ENCODE measurements at regions not wholly inside any gene's neighbourhood (a gene's known extent, or its start where the extent isn't known, plus 50 kb on each side); places are given as distances from the start of the nearest gene placed in this dataset.

GRCh38 chrX:112254896-112255295 lies 172.3 kb upstream of the TRPC5 start:
- Histone ChIP-seq H3K9me1 (ENCODE audit: insufficient read depth, low read length) (no peaks in the 10 kb centered on the region), H2AK5ac (ENCODE audit: low read depth, low read length) (no peak overlapping the region), H3K4me2 (ENCODE audit: low read depth, low read length) (no peak overlapping the region), H3K14ac (replicated peaks; ENCODE audit: low read depth, low read length) (no peak overlapping the region), H3K56ac (ENCODE audit: extremely low read depth, insufficient read depth, low read length) (no peak overlapping the region), H3K9me3 (ENCODE audit: control insufficient read depth, insufficient read depth, low read length) (no peaks in the 10 kb centered on the region), H3K18ac (ENCODE audit: low read depth, low read length) (no peak overlapping the region), H2BK5ac (ENCODE audit: low read depth, low read length, poor library complexity, severe bottlenecking) (no peak overlapping the region), H3K23ac (ENCODE audit: low read depth, low read length) (no peak overlapping the region), H3K4me3 (ENCODE audit: insufficient read depth, low read depth, low read length) (no peak overlapping the region), H4K91ac (ENCODE audit: insufficient read depth, low read depth, low read length) (no peak overlapping the region), H3K36me3 (ENCODE audit: control insufficient read depth, insufficient read depth, low read length) (no peaks in the 10 kb centered on the region), H2AK9ac (replicated peaks; ENCODE audit: low read depth, low read length, poor library complexity) (no peak overlapping the region), H2BK15ac (ENCODE audit: low read depth, low read length) (no peak overlapping the region), H2BK120ac (ENCODE audit: low read depth, low read length) (no peak overlapping the region), H4K8ac (ENCODE audit: low read depth in 2 of 2, low read length in 2 of 2) (no peak overlapping the region), H3K4me1 (ENCODE audit: control insufficient read depth, insufficient read depth, low read length) (no peaks in the 10 kb centered on the region), H3K9ac (ENCODE audit: low read depth, low read length) (no peak overlapping the region), H4K5ac (ENCODE audit: low read depth, low read length) (no peak overlapping the region), H3K4ac (ENCODE audit: low read depth, low read length) (no peak overlapping the region), H2BK20ac (ENCODE audit: low read depth, low read length) (no peak overlapping the region), H3K27ac (ENCODE audit: insufficient read depth, low read length) (no peak overlapping the region), H3K27me3 (ENCODE audit: control insufficient read depth, insufficient read depth, low read length) (peaks cover 4% of the 10 kb centered on the region; the same call in 1 of the 2 replicates), H2AFZ (replicated peaks; ENCODE audit: low read length, poor library complexity) (no peak overlapping the region), H3K79me1 (ENCODE audit: low read depth in 1 of 2, low read length in 2 of 2) (no peaks in the 10 kb centered on the region), H4K20me1 (ENCODE audit: insufficient read depth, low read length) (no peaks in the 10 kb centered on the region)
- no peak; the same call in 1 of the 2 replicates for ATAC-seq (ENCODE audit: low read depth)
- POLR2A ChIA-PET (ENCODE audit: unreplicated experiment): no interaction called here
- in situ Hi-C loops (cut with MboI; ENCODE audit: low sequenced_read_pairs): no loop called here
- no TSS peak for BruUV-seq (replicated peaks)
- no CpG with 5 or more reads among the region's 2 CpGs for WGBS, 2 experiments (ENCODE audit: extremely low coverage in 2 of 2, insufficient read length in 1 of 2)
- dilution Hi-C loops (cut with HindIII; ENCODE audit: low sequenced_read_pairs, unreplicated experiment): no loop called here
- no peak for DNase-seq
- no peak for TF ChIP-seq MAFK (IDR thresholded peaks at IDR 0.05; ENCODE audit: low read depth, low read length)
- TF ChIP-seq, protein P1, sequence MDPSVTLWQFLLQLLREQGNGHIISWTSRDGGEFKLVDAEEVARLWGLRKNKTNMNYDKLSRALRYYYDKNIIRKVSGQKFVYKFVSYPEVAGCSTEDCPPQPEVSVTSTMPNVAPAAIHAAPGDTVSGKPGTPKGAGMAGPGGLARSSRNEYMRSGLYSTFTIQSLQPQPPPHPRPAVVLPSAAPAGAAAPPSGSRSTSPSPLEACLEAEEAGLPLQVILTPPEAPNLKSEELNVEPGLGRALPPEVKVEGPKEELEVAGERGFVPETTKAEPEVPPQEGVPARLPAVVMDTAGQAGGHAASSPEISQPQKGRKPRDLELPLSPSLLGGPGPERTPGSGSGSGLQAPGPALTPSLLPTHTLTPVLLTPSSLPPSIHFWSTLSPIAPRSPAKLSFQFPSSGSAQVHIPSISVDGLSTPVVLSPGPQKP (IDR thresholded peaks at IDR 0.05; ENCODE audit: borderline replicate concordance, low read depth, low read length): no peak
- TF ChIP-seq MAZ (IDR thresholded peaks at IDR 0.05; ENCODE audit: borderline replicate concordance, low read depth, low read length): no peak
- TF ChIP-seq FOS (IDR thresholded peaks at IDR 0.05; ENCODE audit: low read depth, low read length): no peak
- TF ChIP-seq RFX5 (IDR thresholded peaks at IDR 0.05; ENCODE audit: low read depth, low read length): no peak
- no peak for TF ChIP-seq NFE2L2 (IDR thresholded peaks at IDR 0.05; ENCODE audit: low read depth, low read length)
- no peak for TF ChIP-seq CHD1 (IDR thresholded peaks at IDR 0.05; ENCODE audit: low read depth, low read length)
- TF ChIP-seq RAD21 (IDR thresholded peaks at IDR 0.05; ENCODE audit: low read length): no peak
- TF ChIP-seq SMC3 (IDR thresholded peaks at IDR 0.05; ENCODE audit: low read depth, low read length): no peak
- no peak for TF ChIP-seq CEBPB (IDR thresholded peaks at IDR 0.05; ENCODE audit: low read depth, low read length)
- no peak for TF ChIP-seq BHLHE40 (IDR thresholded peaks at IDR 0.05; ENCODE audit: low read depth, low read length)
- CTCF ChIA-PET: no interaction called here
- intact Hi-C loops (cut with micrococcal nuclease): no loop called here
